ENCODE measurements at regions not wholly inside any gene's neighbourhood (a gene's known extent, or its start where the extent isn't known, plus 50 kb on each side); places are given as distances from the start of the nearest gene placed in this dataset.

DNA sequence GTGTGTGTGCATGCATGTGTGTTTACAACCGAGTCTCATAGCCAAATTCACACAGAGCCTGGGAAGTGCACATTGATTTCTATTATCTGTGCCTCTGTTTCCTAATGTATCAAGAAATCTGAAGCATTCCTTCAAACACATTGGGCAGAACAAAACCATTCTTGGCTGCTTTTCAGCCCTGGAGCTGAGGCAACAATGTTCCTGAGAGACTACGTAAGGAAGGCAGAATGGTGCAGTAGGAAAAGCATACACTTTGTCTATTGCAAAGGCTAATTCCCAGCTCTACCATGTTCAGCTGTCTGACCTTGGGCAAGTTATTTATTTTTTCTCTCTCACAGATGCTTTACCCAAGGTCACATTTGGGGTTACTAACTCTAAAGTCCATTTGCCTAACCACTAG lies 575.5 kb downstream of the SOX6 start:
- Histone ChIP-seq H3K36me3 (replicated peaks) (no peaks in the 10 kb centered on the region), H3K4me3 (no peak overlapping the region), H3K9me3 (no peaks in the 10 kb centered on the region), H3K4me1 (no peaks in the 10 kb centered on the region), H3K27me3 (ENCODE audit: low read depth) (no peaks in the 10 kb centered on the region; the same call in 1 of the 2 replicates)
- no peak for DNase-seq (ENCODE audit: low spot score in 2 of 2)
- in situ Hi-C loops (cut with MboI; ENCODE audit: low sequenced_read_pairs) = no loop called here

DNA sequence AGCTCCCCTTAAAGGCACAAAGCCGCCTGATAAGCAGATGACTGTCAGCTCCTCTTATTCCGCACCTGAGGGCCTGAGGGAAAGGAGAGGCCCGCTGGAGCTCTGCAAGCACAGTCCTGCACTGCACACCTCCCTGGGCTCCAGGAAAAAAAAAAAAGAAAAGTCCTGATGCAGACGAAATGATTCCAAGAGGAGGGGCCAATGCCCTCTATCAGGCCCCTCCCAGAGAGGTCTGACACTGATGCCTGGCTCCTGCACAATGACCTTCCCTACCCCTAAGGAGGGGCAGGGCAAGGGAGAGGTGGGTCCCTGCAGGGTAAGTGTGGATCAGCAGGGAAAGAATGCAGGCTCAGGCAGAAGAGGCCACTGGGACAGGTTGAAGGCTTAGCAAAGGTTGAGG lies 572.7 kb downstream of the SOX6 start:
- Histone ChIP-seq H3K4me3 (no peak overlapping the region), H3K9me3 (no peaks in the 10 kb centered on the region), H3K36me3 (replicated peaks) (no peaks in the 10 kb centered on the region), H3K27me3 (ENCODE audit: low read depth) (no peaks in the 10 kb centered on the region), H3K4me1 (no peaks in the 10 kb centered on the region)
- DNase-seq (ENCODE audit: low spot score in 2 of 2) = no peak
- in situ Hi-C loops (cut with MboI; ENCODE audit: low sequenced_read_pairs) = no loop called here

DNA sequence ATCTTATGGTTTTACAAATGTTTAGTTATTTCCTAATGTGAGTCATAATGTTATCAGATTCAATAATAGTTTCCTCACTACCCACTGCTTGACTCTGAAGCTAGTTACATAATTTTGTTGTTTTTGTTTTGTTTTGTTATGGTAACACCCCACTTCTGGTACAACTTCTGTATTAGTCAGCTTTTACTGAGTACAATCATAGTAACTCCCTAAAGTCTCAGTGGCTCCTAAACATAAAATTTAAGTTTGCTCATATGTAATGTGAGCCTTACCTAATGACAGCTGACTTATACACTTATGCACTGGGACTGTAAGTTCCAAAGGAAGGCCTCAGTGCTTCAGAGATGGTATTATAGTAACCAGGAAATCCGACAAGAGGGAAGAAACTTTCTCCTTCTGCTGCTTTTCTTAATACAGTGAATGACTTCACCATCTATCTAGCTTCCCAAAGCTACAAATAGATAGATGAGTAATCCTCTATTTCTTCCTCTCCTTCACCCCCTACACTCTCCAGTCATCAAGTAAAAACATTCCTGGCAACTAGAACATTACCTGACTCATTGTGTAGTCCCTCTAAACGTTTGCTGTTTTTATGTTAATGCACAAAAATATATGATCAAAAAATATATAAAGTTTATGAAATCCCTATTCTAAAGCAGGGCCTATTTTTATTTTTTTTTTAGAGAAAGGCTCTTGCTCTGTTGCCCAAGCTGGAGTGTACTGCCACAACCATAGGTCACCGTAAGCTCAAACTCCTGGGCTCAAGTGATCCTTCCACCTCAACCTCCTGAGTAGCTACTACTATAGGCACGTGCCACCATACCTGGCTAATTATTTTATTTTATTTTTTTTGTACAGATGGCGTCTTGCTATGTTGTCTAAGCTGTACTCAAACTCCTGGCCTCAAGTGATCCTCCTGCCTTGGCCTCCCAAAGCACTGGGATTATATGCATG lies 563.0 kb downstream of the SOX6 start:
- in situ Hi-C loops (cut with MboI; ENCODE audit: low sequenced_read_pairs) = no loop called here
- Histone ChIP-seq H3K9me3 (no peaks in the 10 kb centered on the region), H3K4me3 (no peak overlapping the region), H3K27me3 (ENCODE audit: low read depth) (0 out of 2 replicates have a peak, but pooled peaks cover 2% of the 10 kb centered on the region), H3K36me3 (replicated peaks) (no peaks in the 10 kb centered on the region), H3K4me1 (no peaks in the 10 kb centered on the region)
- DNase-seq (ENCODE audit: low spot score in 2 of 2) = no peak

DNA sequence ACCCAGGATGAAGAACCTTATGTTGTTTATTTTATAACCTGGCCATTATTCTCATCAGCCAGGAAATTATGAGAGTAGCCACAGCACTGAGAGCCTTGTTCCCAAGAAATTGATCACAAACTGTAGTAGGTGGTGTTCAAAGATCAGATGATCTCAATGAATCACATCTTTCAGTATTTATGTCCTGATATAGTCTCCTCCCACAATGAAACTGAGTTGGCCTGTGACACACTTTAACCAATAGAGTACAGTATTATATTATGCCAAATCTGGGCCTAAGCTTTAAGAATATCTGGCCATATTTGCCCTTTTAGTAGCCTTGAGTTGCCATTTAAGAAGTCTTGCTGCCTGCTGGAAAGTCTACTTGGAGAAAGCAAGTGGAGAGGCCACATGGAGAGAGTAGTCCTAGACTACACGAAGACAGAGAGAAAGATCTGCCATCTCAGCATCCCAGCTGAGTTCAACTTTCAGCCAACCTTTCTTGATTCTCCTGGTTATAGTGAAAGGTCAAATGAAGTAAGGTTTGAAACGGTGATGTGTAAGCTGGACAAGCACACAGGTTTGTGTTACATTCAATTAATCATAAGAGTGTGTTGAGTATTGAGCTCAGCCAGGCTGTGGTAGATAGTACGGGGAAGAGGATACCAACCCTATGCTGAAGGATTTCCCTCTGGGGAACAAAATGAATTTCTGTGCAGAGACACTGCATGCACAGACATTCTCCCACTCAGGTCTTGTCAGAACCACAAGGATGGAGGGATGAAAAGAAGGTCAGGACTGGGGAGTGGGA lies 561.8 kb downstream of the SOX6 start:
- Histone ChIP-seq H3K9me3 (no peaks in the 10 kb centered on the region), H3K4me1 (no peaks in the 10 kb centered on the region), H3K36me3 (replicated peaks) (no peaks in the 10 kb centered on the region), H3K27me3 (ENCODE audit: low read depth) (0 out of 2 replicates have a peak, but pooled peaks cover 2% of the 10 kb centered on the region), H3K4me3 (no peak overlapping the region)
- in situ Hi-C loops (cut with MboI; ENCODE audit: low sequenced_read_pairs) = no loop called here
- DNase-seq (ENCODE audit: low spot score in 2 of 2) = no peak

DNA sequence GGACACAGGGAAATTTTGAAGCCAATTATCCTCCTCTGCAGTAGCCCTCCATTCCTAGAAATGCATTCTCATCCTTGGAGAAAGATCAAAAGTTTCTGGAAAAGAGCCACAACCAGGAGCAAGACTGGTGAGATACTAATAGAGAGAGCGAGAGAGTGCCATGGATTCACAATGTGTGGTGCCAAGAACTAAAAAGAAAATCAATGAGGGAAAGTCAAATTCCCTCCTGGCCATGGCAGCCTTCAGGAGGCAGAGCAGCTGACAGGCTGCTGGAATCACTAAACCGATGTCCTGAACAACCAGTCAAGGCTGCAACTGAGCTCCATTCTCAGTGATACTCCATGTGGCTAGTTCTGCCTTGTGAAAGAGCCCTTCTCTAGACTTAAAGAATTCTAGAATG lies 561.0 kb downstream of the SOX6 start:
- H3K27me3 ChIP-seq (ENCODE audit: low read depth) = 0 out of 2 replicates have a peak, but pooled peaks cover 2% of the 10 kb centered on the region
- H3K4me3 ChIP-seq = no peak overlapping the region
- no peak for DNase-seq (ENCODE audit: low spot score in 2 of 2)
- in situ Hi-C loops (cut with MboI; ENCODE audit: low sequenced_read_pairs) = no loop called here
- H3K9me3 ChIP-seq = no peaks in the 10 kb centered on the region
- H3K36me3 ChIP-seq (replicated peaks) = no peaks in the 10 kb centered on the region
- H3K4me1 ChIP-seq = no peaks in the 10 kb centered on the region

DNA sequence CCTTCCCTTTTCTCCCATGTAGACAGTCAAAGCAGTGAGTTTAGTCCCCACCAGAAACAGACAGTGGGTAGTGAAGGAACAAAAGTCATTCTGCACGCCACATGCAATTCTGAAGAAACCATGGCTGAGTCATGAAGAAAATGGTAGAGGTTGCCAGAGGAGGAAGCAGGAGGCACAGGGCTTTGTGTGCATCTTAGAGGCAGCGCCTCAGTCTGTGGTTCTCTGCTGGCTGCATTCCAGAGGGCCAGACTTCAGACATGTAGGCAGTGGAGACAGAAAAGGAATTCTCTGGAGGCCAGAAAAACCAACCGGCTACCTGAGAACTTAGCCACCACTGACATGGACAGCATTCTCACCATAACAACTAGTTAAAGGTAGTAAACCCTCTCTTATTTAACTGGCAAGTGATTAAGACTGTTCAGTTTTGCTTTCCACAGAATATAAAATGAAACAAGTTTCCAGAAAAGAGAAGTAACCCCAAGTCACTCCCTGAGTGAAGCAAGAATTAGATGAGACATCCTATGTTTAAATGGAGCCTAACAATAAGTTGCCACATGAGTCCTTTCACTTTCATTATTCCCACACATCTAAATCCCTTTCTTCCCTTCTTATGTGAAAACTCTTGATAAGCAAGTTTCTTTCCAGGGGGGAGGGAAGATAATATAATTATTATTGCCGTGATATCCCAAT lies 556.1 kb downstream of the SOX6 start:
- Histone ChIP-seq H3K4me3 (no peak overlapping the region), H3K9me3 (no peaks in the 10 kb centered on the region), H3K27me3 (ENCODE audit: low read depth) (no peaks in the 10 kb centered on the region), H3K4me1 (no peaks in the 10 kb centered on the region), H3K36me3 (replicated peaks) (no peaks in the 10 kb centered on the region)
- no peak for DNase-seq (ENCODE audit: low spot score in 2 of 2)
- in situ Hi-C loops (cut with MboI; ENCODE audit: low sequenced_read_pairs) = no loop called here

DNA sequence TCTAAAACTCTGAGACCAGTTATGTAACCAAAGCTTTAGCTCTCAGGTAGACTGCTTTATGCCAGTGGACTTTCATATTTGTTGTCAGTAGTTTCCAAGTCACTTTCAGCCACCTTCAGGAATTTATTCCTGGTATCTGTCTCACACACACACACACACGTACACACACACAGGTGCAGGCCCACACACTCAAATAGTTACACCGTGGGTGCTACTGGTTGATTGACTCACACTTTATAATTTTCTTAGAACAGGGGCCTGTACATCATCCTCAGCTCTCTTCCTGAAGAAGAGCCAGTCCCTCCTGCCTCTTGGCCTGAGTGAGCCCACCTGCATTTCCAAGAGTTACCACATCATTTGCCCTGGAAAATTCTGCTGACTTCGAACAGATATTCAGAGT lies 555.2 kb downstream of the SOX6 start:
- Histone ChIP-seq H3K4me3 (no peak overlapping the region), H3K27me3 (ENCODE audit: low read depth) (no peaks in the 10 kb centered on the region), H3K9me3 (no peaks in the 10 kb centered on the region), H3K4me1 (no peaks in the 10 kb centered on the region), H3K36me3 (replicated peaks) (no peaks in the 10 kb centered on the region)
- in situ Hi-C loops (cut with MboI; ENCODE audit: low sequenced_read_pairs) = no loop called here
- no peak for DNase-seq (ENCODE audit: low spot score in 2 of 2)

DNA sequence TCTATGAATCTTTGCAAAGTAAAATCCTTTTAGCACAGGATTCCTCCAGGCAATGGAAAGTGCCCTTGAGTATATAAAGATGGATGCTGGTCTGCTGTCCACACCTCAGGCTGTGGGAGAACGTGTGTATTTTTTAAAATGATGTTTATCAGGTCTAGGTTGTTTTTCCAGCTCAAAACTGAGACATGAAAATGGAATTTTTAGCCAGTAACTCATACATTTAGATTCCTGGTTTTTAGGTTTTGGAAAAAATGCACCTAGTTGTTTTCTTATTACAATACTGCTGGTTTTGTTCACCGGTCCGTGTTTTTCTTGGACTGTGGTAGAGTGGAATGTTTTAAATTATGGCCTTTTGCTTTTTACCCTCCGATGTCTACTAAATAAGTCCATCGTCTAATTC lies 554.7 kb downstream of the SOX6 start:
- Histone ChIP-seq H3K36me3 (replicated peaks) (no peaks in the 10 kb centered on the region), H3K4me3 (no peak overlapping the region), H3K9me3 (no peaks in the 10 kb centered on the region), H3K27me3 (ENCODE audit: low read depth) (no peaks in the 10 kb centered on the region), H3K4me1 (no peaks in the 10 kb centered on the region)
- no peak for DNase-seq (ENCODE audit: low spot score in 2 of 2)
- in situ Hi-C loops (cut with MboI; ENCODE audit: low sequenced_read_pairs) = no loop called here

DNA sequence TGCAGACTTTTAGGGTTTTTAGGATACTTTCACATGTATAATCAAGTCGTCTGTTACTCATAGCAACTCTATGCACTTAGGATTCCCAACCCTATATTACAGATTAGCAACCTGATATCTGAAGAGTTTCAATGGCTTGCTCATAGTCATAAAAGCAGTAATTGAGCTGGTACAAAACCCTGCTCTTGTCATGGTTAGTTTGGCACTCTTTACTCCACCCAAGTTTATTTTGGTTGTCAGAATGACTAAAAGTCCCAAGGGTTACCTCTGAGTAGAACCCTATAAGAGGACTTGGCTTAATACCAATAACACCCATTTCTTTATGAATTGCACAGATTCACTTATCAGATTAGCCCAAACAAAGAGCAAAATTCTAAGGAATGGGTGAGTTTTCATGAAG lies 550.6 kb downstream of the SOX6 start:
- Histone ChIP-seq H3K36me3 (replicated peaks) (no peaks in the 10 kb centered on the region), H3K4me1 (no peaks in the 10 kb centered on the region), H3K9me3 (no peaks in the 10 kb centered on the region), H3K27me3 (ENCODE audit: low read depth) (no peaks in the 10 kb centered on the region), H3K4me3 (no peak overlapping the region)
- in situ Hi-C loops (cut with MboI; ENCODE audit: low sequenced_read_pairs) = no loop called here
- no peak for DNase-seq (ENCODE audit: low spot score in 2 of 2)

DNA sequence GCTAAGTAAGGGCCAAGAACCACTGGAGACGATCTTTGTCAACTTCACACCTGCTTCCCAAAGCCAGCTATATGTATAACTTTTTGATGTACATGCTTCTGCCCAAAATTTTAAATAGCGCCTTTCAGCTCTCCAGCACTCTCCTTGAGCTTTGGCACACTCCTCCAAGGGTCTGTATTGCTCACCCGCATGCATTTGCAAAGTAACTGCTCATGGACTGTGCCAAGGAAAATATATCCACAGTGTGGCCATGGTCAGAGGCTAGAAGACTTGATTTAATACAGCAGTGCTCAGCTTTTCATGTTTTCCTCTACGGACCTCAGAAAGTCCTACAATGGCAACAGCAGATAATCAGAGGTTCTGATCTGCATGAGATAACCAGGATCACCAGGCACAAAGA lies 550.1 kb downstream of the SOX6 start:
- no peak overlapping the region for H3K4me3 ChIP-seq
- DNase-seq (ENCODE audit: low spot score in 2 of 2) = no peak
- in situ Hi-C loops (cut with MboI; ENCODE audit: low sequenced_read_pairs) = no loop called here
- no peaks in the 10 kb centered on the region for H3K36me3 ChIP-seq (replicated peaks)
- H3K9me3 ChIP-seq = no peaks in the 10 kb centered on the region
- H3K4me1 ChIP-seq = no peaks in the 10 kb centered on the region
- H3K27me3 ChIP-seq (ENCODE audit: low read depth) = 0 out of 2 replicates have a peak, but pooled peaks cover 2% of the 10 kb centered on the region

DNA sequence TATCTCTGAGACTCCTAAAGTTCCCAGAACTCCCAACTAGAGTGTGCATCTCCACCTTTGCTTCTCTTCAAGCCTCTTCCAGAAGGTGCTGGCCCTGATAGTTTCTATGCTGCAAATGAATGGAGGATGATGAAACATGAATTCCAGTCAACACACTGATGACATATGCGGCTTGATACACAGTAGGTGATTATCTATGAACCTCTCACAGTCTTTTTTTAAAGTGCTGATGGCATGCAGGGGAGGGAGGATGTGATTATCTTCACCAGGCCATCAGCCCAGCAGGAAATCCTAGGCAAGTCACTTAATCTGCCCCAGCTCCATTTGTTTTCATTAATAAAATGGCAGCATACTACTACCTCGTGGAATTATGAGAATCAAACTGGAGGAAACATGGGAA lies 548.5 kb downstream of the SOX6 start:
- Histone ChIP-seq H3K27me3 (ENCODE audit: low read depth) (0 out of 2 replicates have a peak, but pooled peaks cover 2% of the 10 kb centered on the region), H3K4me1 (no peaks in the 10 kb centered on the region), H3K9me3 (no peaks in the 10 kb centered on the region), H3K36me3 (replicated peaks) (no peaks in the 10 kb centered on the region), H3K4me3 (no peak overlapping the region)
- in situ Hi-C loops (cut with MboI; ENCODE audit: low sequenced_read_pairs) = no loop called here
- no peak for DNase-seq (ENCODE audit: low spot score in 2 of 2)

DNA sequence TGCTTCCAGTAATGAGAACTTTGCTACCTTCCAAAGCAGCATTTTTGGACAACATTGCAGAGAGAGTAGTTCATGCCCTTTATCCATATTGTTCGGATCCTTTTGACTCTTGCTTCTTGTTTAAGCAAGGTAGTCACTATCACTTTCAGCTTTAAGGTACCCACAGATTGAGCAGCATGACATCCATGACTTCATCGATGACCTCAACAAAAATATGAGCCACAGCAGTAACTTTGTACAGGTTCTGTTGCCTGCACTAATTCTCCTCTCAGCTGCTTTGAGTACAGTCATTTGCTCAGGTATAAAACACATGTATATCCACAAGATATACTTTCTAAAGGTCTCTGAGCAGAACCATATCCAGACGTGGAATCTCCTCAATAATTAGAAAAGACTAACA lies 546.3 kb downstream of the SOX6 start:
- in situ Hi-C loops (cut with MboI; ENCODE audit: low sequenced_read_pairs) = no loop called here
- 0 out of 2 replicates have a peak, but pooled peaks cover 2% of the 10 kb centered on the region for H3K27me3 ChIP-seq (ENCODE audit: low read depth)
- no peak for DNase-seq (ENCODE audit: low spot score in 2 of 2)
- H3K4me1 ChIP-seq = no peaks in the 10 kb centered on the region
- no peaks in the 10 kb centered on the region for H3K36me3 ChIP-seq (replicated peaks)
- no peaks in the 10 kb centered on the region for H3K9me3 ChIP-seq
- H3K4me3 ChIP-seq = no peak overlapping the region

DNA sequence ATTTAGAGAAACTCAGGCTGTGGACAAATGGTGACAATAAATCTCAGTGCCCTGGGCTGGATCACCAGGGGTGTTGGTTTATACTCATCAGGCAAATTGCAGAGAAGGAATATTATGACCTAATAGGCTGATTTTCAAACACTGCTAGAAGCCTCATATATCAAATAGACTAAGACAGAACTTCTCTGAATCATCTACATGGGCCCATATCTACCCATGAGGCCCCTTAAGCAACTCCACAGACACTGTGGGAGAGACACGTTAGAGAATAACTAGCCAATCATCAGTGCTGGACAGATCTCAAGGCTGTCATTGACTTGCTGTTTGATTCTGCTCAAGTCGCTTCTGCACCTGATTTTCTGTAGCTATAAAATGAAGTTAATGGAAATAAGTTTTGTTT lies 545.8 kb downstream of the SOX6 start:
- Histone ChIP-seq H3K36me3 (replicated peaks) (no peaks in the 10 kb centered on the region), H3K4me1 (no peaks in the 10 kb centered on the region), H3K9me3 (no peaks in the 10 kb centered on the region), H3K27me3 (ENCODE audit: low read depth) (0 out of 2 replicates have a peak, but pooled peaks cover 2% of the 10 kb centered on the region), H3K4me3 (no peak overlapping the region)
- in situ Hi-C loops (cut with MboI; ENCODE audit: low sequenced_read_pairs) = no loop called here
- no peak for DNase-seq (ENCODE audit: low spot score in 2 of 2)
